MCF 10A (cell line): ENCODE measurements at regions not wholly inside any gene's neighbourhood (a gene's known extent, or its start where the extent isn't known, plus 50 kb on each side); places are given as distances from the start of the nearest gene placed in this dataset.

Source experiments
- BruUV-seq: library from RNA; stranded (reverse); fragments of 400-500 nt; replicated peaks from 2 replicates; lab custom pipeline; 2021; lab: Mats Ljungman, UMichigan
- CTCF ChIA-PET: fragments of 300-600 bp; sonication (Branson Sonifier 250); formaldehyde crosslinking; extraction: SDS; loops from one replicate; lab custom pipeline; 2021; ENCODE audit warnings: antibody characterized with exemption, inconsistent platforms; lab: Yijun Ruan, JAX
- POLR2A ChIA-PET: fragments of 300-600, 350-650 bp; sonication (Branson Sonifier 250); formaldehyde crosslinking; extraction: SDS; loops from one replicate; lab custom pipeline; 2020; ENCODE audit warnings: antibody characterized with exemption, inconsistent platforms; lab: Yijun Ruan, JAX
- DNase-seq: peaks from one replicate; pipeline ENCODE4 v3.0.0-alpha.2; 2018; ENCODE audit not compliant: unreplicated experiment
- H3K27ac Mint-ChIP-seq: one replicate; pipeline ENCODE4 v1.8.0; 2022; ENCODE audit warnings: mild to moderate bottlenecking, low read depth, mixed read lengths; ENCODE audit not compliant: unreplicated experiment
- H3K27me3 Mint-ChIP-seq: one replicate; pipeline ENCODE4 v1.8.0; 2022; ENCODE audit warnings: mixed read lengths; ENCODE audit not compliant: insufficient read depth, unreplicated experiment
- H3K36me3 Mint-ChIP-seq: one replicate; pipeline ENCODE4 v1.8.0; 2022; ENCODE audit warnings: mild to moderate bottlenecking, moderate library complexity, mixed read lengths; ENCODE audit not compliant: insufficient read depth, unreplicated experiment
- H3K4me1 Mint-ChIP-seq: one replicate; pipeline ENCODE4 v1.8.0; 2022; ENCODE audit warnings: mixed read lengths; ENCODE audit not compliant: insufficient read depth, unreplicated experiment
- H3K4me3 Mint-ChIP-seq: one replicate; pipeline ENCODE4 v1.8.0; 2022; ENCODE audit warnings: mild to moderate bottlenecking, moderate library complexity, mixed read lengths; ENCODE audit not compliant: unreplicated experiment
- H3K9me3 Mint-ChIP-seq: one replicate; pipeline ENCODE4 v1.8.0; 2022; ENCODE audit warnings: mixed read lengths; ENCODE audit not compliant: unreplicated experiment
- CTCF ChIP-seq: fragments of 200-600 bp; IDR thresholded peaks from one replicate; pipeline ENCODE4 v1.8.0; 2022; ENCODE audit warnings: antibody characterized with exemption, mild to moderate bottlenecking; ENCODE audit not compliant: unreplicated experiment
- intact Hi-C: fragments of 100-400 bp; cut with micrococcal nuclease; formaldehyde crosslinking; loops from 2 replicates; pipeline ENCODE4 v1.14.1; 2022

DNA sequence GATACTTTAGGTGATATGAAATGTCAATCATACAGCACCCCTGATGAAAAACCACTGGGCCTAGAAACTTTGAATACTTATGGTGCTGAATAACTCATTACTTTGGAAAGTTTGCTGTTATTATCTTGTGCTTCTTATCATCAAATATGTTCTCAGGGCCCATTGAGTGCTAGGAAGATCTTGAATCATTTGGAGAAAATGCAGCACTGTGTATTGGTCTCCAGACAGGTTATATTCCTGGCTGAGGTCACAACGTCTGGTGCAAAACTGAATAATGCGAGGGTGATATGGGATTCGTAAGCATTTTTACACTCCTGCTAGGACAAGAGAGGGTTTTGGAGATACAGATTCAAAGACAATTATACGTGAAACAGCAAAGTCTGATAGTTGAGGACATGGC, 249.4 kb upstream of the TNC start:
- Mint-ChIP-seq H3K9me3 (no peaks in the 10 kb centered on the region), H3K4me3 (no peak overlapping the region), H3K36me3 (no peaks in the 10 kb centered on the region), H3K4me1 (peaks cover 12% of the 10 kb centered on the region), H3K27me3 (no peaks in the 10 kb centered on the region), H3K27ac (no peak overlapping the region)
- intact Hi-C loops = no loop called here
- no TSS peak for BruUV-seq
- CTCF ChIA-PET = no interaction called here
- no peak for TF ChIP-seq CTCF
- DNase-seq = no peak
- POLR2A ChIA-PET = no interaction called here

- Mint-ChIP-seq H3K9me3 (no peaks in the 10 kb centered on the region), H3K27ac (no peak overlapping the region), H3K27me3 (no peaks in the 10 kb centered on the region), H3K4me1 (peaks cover 19% of the 10 kb centered on the region), H3K36me3 (no peaks in the 10 kb centered on the region), H3K4me3 (no peak overlapping the region)
- TF ChIP-seq CTCF = no peak
- CTCF ChIA-PET = interaction anchor here (0.7 to 0.9 kb wide), 2 partner anchors 12 to 157 kb away, joined by 3 read pairs; no protein-coding TSS in a partner anchor
- POLR2A ChIA-PET = no interaction called here
- BruUV-seq = no TSS peak
- DNase-seq = no peak
- intact Hi-C loops = no loop called here
Observed at GRCh38 chr9:115367780-115368525, 250.0 kb upstream of the TNC start.

GRCh38 chr9:115369322-115369957, 251.5 kb upstream of the TNC start:
- H3K4me1 Mint-ChIP-seq = peaks cover 24% of the 10 kb centered on the region
- H3K27me3 Mint-ChIP-seq = no peaks in the 10 kb centered on the region
- H3K4me3 Mint-ChIP-seq = no peak overlapping the region
- no peaks in the 10 kb centered on the region for H3K9me3 Mint-ChIP-seq
- no peaks in the 10 kb centered on the region for H3K36me3 Mint-ChIP-seq
- no peak overlapping the region for H3K27ac Mint-ChIP-seq
- intact Hi-C loops = no loop called here
- CTCF ChIA-PET = interaction anchor here (0.5 to 0.7 kb wide), 4 partner anchors 68 to 467 kb away, joined by 3 read pairs; no protein-coding TSS in a partner anchor
- POLR2A ChIA-PET = interaction anchor here (0.6 kb wide), 1 partner anchor 1403 kb away, joined by 3 read pairs; no protein-coding TSS in a partner anchor
- TF ChIP-seq CTCF = no peak
- no TSS peak for BruUV-seq
- DNase-seq = peak; percentile 6
